Endothelial cell of umbilical vein (primary cell): ENCODE measurements at regions not wholly inside any gene's neighbourhood (a gene's known extent, or its start where the extent isn't known, plus 50 kb on each side); places are given as distances from the start of the nearest gene placed in this dataset.

Experiments used
- BruUV-seq: library from RNA; stranded (reverse); fragments of 400-500 nt; replicated peaks from 2 replicates; lab custom pipeline; 2021; lab: Mats Ljungman, UMichigan
- CTCF ChIA-PET: fragments of 300-600, 350-600 bp; sonication (Branson Sonifier 250); formaldehyde crosslinking; loops from one replicate; lab custom pipeline; 2021; ENCODE audit warnings: antibody characterized with exemption, inconsistent platforms; lab: Charles Lee
- POLR2A ChIA-PET: fragments of 300-600, 350-600 bp; sonication (Branson Sonifier 250); formaldehyde crosslinking; loops from one replicate; lab custom pipeline; 2021; ENCODE audit warnings: antibody characterized with exemption, inconsistent platforms; lab: Charles Lee
- DNase-seq: peaks from one replicate; pipeline ENCODE4 v3.0.0-alpha.2; 2011; ENCODE audit warnings: low read depth, low spot score
- FAIRE-seq: peaks from 2 replicates; lab custom pipeline; 2011; peaks lifted over from hg19 to GRCh38; lab: Jason Lieb, UNC
- H2AFZ ChIP-seq: 2 replicates; pipeline ENCODE4 v1.6.0; 2012; ENCODE audit warnings: low read depth, low read length, control low read depth, inconsistent platforms
- H3K27ac ChIP-seq: 2 replicates; pipeline ENCODE4 v1.5.1; 2011; ENCODE audit warnings: low read depth, mild to moderate bottlenecking, control low read depth, low read length, moderate library complexity; ENCODE audit not compliant: insufficient read depth
- H3K27me3 ChIP-seq, 2 experiments: 2 replicates each; pipeline versions ENCODE4 v1.6.0 to v1.6.1; 2011; ENCODE audit warnings: low read length in 2 of 2, mixed read lengths in 1 of 2; ENCODE audit not compliant: control insufficient read depth in 2 of 2, insufficient read depth in 2 of 2
- H3K36me3 ChIP-seq, 2 experiments: 2 replicates in 1 of 2; 3 replicates in 1 of 2; pipeline ENCODE4 v1.5.1; 2011; ENCODE audit warnings: low read length in 2 of 2, mild to moderate bottlenecking in 1 of 2, moderate library complexity in 1 of 2; ENCODE audit not compliant: control insufficient read depth in 2 of 2, insufficient read depth in 2 of 2; ENCODE audit errors: extremely low read depth in 1 of 2
- H3K4me1 ChIP-seq: 3 replicates; pipeline ENCODE4 v1.5.1; 2011; ENCODE audit warnings: mild to moderate bottlenecking, low read length; ENCODE audit not compliant: control insufficient read depth, insufficient read depth; ENCODE audit errors: extremely low read depth
- H3K4me2 ChIP-seq: 2 replicates; pipeline ENCODE4 v1.6.1; 2011; ENCODE audit warnings: low read length, control low read depth, mixed read lengths; ENCODE audit not compliant: insufficient read depth
- H3K4me3 ChIP-seq, 3 experiments: fragments of 200-600 bp in 1 of 3; sonication (generic), shearing (Covaris generic) in 1 of 3; replicated peaks in 1 of 3; 2 replicates each; pipeline ENCODE4 v1.5.1; 2011 to 2016; ENCODE audit warnings: control low read depth in 3 of 3, low read length in 3 of 3, mild to moderate bottlenecking in 2 of 3, inconsistent platforms in 1 of 3, low read depth in 1 of 3, moderate library complexity in 1 of 3; ENCODE audit not compliant: insufficient read depth in 1 of 3
- H3K79me2 ChIP-seq: 2 replicates; pipeline ENCODE4 v1.6.0; 2012; ENCODE audit warnings: low read length, inconsistent platforms; ENCODE audit not compliant: control insufficient read depth, insufficient read depth
- H3K9ac ChIP-seq: replicated peaks from 2 replicates; pipeline ENCODE3; 2011; ENCODE audit warnings: low read length, control low read depth; ENCODE audit not compliant: insufficient read depth; ENCODE audit errors: extremely low read depth
- H3K9me1 ChIP-seq: replicated peaks from 3 replicates; pipeline ENCODE4 v1.6.0; 2011; ENCODE audit warnings: mild to moderate bottlenecking, low read length; ENCODE audit not compliant: control insufficient read depth, insufficient read depth; ENCODE audit errors: extremely low read depth
- H3K9me3 ChIP-seq: replicated peaks from 2 replicates; pipeline ENCODE4 v1.5.1; 2012; ENCODE audit warnings: low read length, inconsistent platforms; ENCODE audit not compliant: control insufficient read depth, insufficient read depth
- H4K20me1 ChIP-seq: replicated peaks from 2 replicates; pipeline ENCODE3; 2011; ENCODE audit warnings: mild to moderate bottlenecking, low read length; ENCODE audit not compliant: control insufficient read depth, insufficient read depth; ENCODE audit errors: extremely low read depth
- CTCF ChIP-seq, 2 donors: IDR thresholded peaks; 1 replicate in 1 of 2; 2 replicates in 1 of 2; pipeline ENCODE4 v1.5.1; 2011; ENCODE audit warnings: low read length in 2 of 2, mild to moderate bottlenecking in 2 of 2, moderate library complexity in 2 of 2, control low read depth in 1 of 2, inconsistent platforms in 1 of 2, low read depth in 1 of 2; ENCODE audit not compliant: insufficient read depth in 1 of 2; ENCODE audit errors: extremely low read depth in 1 of 2
- EZH2 ChIP-seq: IDR thresholded peaks from 2 replicates; pipeline ENCODE4 v1.6.1; 2012; ENCODE audit warnings: borderline replicate concordance, low read depth, mild to moderate bottlenecking, moderate library complexity, low read length, inconsistent platforms; ENCODE audit not compliant: severe bottlenecking
- FOS ChIP-seq: IDR thresholded peaks from 2 replicates; pipeline ENCODE4 v1.6.1; 2011; ENCODE audit warnings: mild to moderate bottlenecking, low read length, moderate library complexity, borderline replicate concordance; ENCODE audit not compliant: insufficient read depth
- GATA2 ChIP-seq: IDR thresholded peaks from 2 replicates; pipeline ENCODE4 v1.7.0; 2011; ENCODE audit warnings: low read depth, mild to moderate bottlenecking, moderate library complexity, mixed read lengths, low read length; ENCODE audit not compliant: insufficient read length, insufficient read depth
- JUN ChIP-seq: IDR thresholded peaks from 2 replicates; pipeline ENCODE4 v1.6.1; 2011; ENCODE audit warnings: borderline replicate concordance, low read depth; ENCODE audit not compliant: insufficient read length, insufficient read depth
- MAX ChIP-seq: IDR thresholded peaks from 2 replicates; pipeline ENCODE4 v1.6.1; 2011; ENCODE audit not compliant: insufficient read depth, insufficient read length
- MYC ChIP-seq: IDR thresholded peaks from one replicate; pipeline ENCODE4 v1.6.1; 2011; ENCODE audit warnings: mild to moderate bottlenecking, low read depth, low read length
- POLR2A ChIP-seq: IDR thresholded peaks from 2 replicates; pipeline ENCODE4 v1.6.1; 2012; ENCODE audit warnings: low read depth, mild to moderate bottlenecking, control low read depth, low read length
- POLR2AphosphoS5 ChIP-seq: IDR thresholded peaks from 2 replicates; pipeline ENCODE4 v1.6.1; 2012; ENCODE audit warnings: low read depth, mild to moderate bottlenecking, control low read depth, low read length, moderate library complexity; ENCODE audit not compliant: insufficient read depth
- dilution Hi-C: fragments of 300-500 bp; cut with MboI; formaldehyde crosslinking; loops from one replicate; pipeline ENCODE4 v1.15.0; 2019; ENCODE audit warnings: low sequenced_read_pairs; ENCODE audit not compliant: extremely low pct_ligation_motif_present
- intact Hi-C: fragments of 100-400 bp; cut with micrococcal nuclease; formaldehyde crosslinking; loops from one replicate; pipeline ENCODE4 v1.10.0; 2022

DNA sequence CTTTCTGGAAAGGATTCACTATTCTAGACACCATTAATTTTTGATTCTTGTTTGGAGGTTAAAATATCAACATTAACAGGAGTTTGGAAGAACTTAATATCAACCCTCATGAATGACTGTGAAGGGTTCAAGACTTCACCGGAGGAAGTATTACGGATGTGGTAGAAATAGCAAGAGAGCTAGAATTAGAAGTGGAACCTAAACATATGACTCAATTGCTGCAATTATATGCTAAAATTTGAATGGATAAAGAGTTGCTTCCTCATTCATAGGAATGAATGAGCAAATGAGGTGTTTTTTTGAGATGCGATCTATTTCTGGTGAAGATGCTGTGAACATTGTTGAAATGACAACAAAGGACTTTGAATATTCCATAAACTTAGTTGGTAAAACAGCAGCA is 77.9 kb upstream of the TNFSF4 start:
- BruUV-seq: no TSS peak
- POLR2A ChIA-PET: no interaction called here

GRCh38 chr1:173287785-173288184 is 80.7 kb upstream of the TNFSF4 start:
- CTCF ChIA-PET: no interaction called here

More for the DNA sequence above, 77.9 kb upstream of the TNFSF4 start:
- DNase-seq: no peak
- no peaks in the 10 kb centered on the region for H3K9me3 ChIP-seq
- TF ChIP-seq EZH2 (no peak), FOS (no peak), MAX (no peak), MYC (no peak), GATA2 (no peak), POLR2A (no peak)
- dilution Hi-C loops: no loop called here
- no peaks in the 10 kb centered on the region for H3K27me3 ChIP-seq
- CTCF ChIA-PET: interaction anchor here (1.5 kb wide), 1 partner anchor 36 kb away, joined by 4 read pairs; no protein-coding TSS in a partner anchor
- no peaks in the 10 kb centered on the region for H3K36me3 ChIP-seq
- H4K20me1 ChIP-seq: no peaks in the 10 kb centered on the region
- H3K27ac ChIP-seq: no peak overlapping the region
- intact Hi-C loops: no loop called here
- no peak overlapping the region for H3K4me3 ChIP-seq
- H3K79me2 ChIP-seq: no peaks in the 10 kb centered on the region
- no peak overlapping the region for H2AFZ ChIP-seq
- no peaks in the 10 kb centered on the region for H3K4me1 ChIP-seq
- no peak overlapping the region for H3K4me2 ChIP-seq
- no peak for FAIRE-seq
- no peak overlapping the region for H3K9ac ChIP-seq
- no peaks in the 10 kb centered on the region for H3K9me1 ChIP-seq

More at GRCh38 chr1:173287785-173288184, 80.7 kb upstream of the TNFSF4 start:
- Histone ChIP-seq H3K27ac (no peak overlapping the region), H3K9me3 (no peaks in the 10 kb centered on the region), H3K9ac (no peak overlapping the region), H3K79me2 (no peaks in the 10 kb centered on the region), H3K9me1 (no peaks in the 10 kb centered on the region), H3K4me3 (no peak overlapping the region), H2AFZ (no peak overlapping the region), H3K4me2 (no peak overlapping the region), H3K4me1 (no peaks in the 10 kb centered on the region), H3K27me3 (no peaks in the 10 kb centered on the region), H4K20me1 (no peaks in the 10 kb centered on the region), H3K36me3 (no peaks in the 10 kb centered on the region)
- POLR2A ChIA-PET: no interaction called here
- dilution Hi-C loops: no loop called here
- DNase-seq (no peak), FAIRE-seq (no peak)
- BruUV-seq: no TSS peak
- TF ChIP-seq MYC (no peak), POLR2A (no peak), FOS (no peak), JUN (no peak), EZH2 (no peak), MAX (no peak), GATA2 (no peak), POLR2AphosphoS5 (no peak), CTCF (IDR thresholded peaks at IDR 0.05; ENCODE audit: extremely low read depth in 1 of 2, insufficient read depth in 1 of 2, low read depth in 1 of 2, low read length in 2 of 2) (no peak)
- intact Hi-C loops: no loop called here
